ENCODE measurements at regions not wholly inside any gene's neighbourhood (a gene's known extent, or its start where the extent isn't known, plus 50 kb on each side); places are given as distances from the start of the nearest gene placed in this dataset.
"Not testable (repeated sequence)": the region's sequence is repeated elsewhere in the genome, so short reads cannot be mapped to it uniquely, and the experiment has no call there.

DNA sequence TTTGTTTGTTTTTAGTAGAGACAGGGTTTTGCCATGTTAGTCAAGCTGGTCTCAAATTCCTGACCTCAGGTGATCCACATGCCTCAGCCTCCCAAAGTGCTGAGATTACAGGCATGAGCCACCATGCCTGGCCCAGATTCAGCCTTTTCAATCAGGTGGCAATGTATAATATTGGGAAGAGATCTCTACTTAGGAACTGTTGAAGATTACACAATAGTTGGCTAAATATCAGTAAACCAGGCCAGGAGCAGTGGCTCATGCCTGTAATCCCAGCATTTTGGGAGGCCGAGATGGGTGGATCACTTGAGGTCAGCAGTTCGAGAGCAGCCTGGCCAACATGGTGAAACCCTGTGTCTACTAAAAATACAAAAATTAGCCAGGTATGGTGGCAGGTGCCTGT lies 101.1 kb upstream of the LOC128125822 start:
- H4K20me1 ChIP-seq (ENCODE audit: insufficient read depth); H3K4me3 ChIP-seq (replicated peaks in 1 of 2; ENCODE audit: low read depth in 1 of 2, low read length in 2 of 2); POLR2A ChIA-PET; H2AFZ ChIP-seq (ENCODE audit: low read depth, low read length, poor library complexity, severe bottlenecking); H3K9me3 ChIP-seq (ENCODE audit: control insufficient read depth in 1 of 2, insufficient read depth in 1 of 2, low read depth in 1 of 2, low read length in 2 of 2); ATAC-seq; DNase-seq (ENCODE audit: low read depth, low spot score); H3K36me3 ChIP-seq (ENCODE audit: control insufficient read depth in 1 of 2, insufficient read depth in 2 of 2, low read length in 2 of 2); H3K4me1 ChIP-seq (ENCODE audit: control insufficient read depth in 1 of 2, insufficient read depth in 2 of 2, low read length in 2 of 2); CTCF ChIA-PET; H3K79me2 ChIP-seq (ENCODE audit: insufficient read depth, low read length); BruUV-seq (replicated peaks); H3K4me2 ChIP-seq (ENCODE audit: low read length); H3K9ac ChIP-seq (ENCODE audit: low read length); H3K9me2 ChIP-seq (ENCODE audit: insufficient read depth); RAD21 ChIA-PET (ENCODE audit: low non-redundant PET in 1 of 2, low total read pairs in 2 of 2, uncharacterized antibody in 2 of 2, unreplicated experiment in 2 of 2); H3K27me3 ChIP-seq (ENCODE audit: insufficient read depth, low read length); intact Hi-C loops (cut with micrococcal nuclease); H3K27ac ChIP-seq (ENCODE audit: low read depth, low read length): not testable (repeated sequence)

DNA sequence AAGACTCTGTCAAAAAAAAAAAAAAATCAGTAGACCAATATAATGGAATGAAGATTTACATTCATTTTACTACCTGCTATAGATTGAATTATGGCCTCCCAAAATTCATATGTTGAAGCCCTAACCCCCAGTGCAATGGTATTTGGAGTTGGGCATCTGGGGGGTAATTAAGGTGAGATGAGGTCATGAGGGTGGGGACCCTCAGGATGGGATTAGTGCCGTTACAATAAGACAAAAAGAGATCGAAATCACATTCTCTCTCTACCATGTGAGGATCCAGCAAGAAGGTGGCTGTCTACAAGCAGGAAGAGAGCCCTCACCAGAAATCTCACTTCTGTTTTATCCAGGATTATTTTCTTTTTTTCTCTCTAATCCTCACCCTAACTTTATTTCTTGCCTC lies 100.6 kb upstream of the LOC128125822 start:
- H3K79me2 ChIP-seq (ENCODE audit: insufficient read depth, low read length): no peaks in the 10 kb centered on the region
- ChIA-PET RAD21 (ENCODE audit: low non-redundant PET in 1 of 2, low total read pairs in 2 of 2, uncharacterized antibody in 2 of 2, unreplicated experiment in 2 of 2) (no interaction called here), POLR2A (no interaction called here), CTCF (no interaction called here)
- H3K9me2 ChIP-seq (ENCODE audit: insufficient read depth): no peaks in the 10 kb centered on the region
- H3K4me1 ChIP-seq (ENCODE audit: control insufficient read depth in 1 of 2, insufficient read depth in 2 of 2, low read length in 2 of 2): no peaks in the 10 kb centered on the region
- no peak overlapping the region for H3K27ac ChIP-seq (ENCODE audit: low read depth, low read length)
- BruUV-seq (replicated peaks): no TSS peak
- H3K36me3 ChIP-seq (ENCODE audit: control insufficient read depth in 1 of 2, insufficient read depth in 2 of 2, low read length in 2 of 2): no peaks in the 10 kb centered on the region
- ATAC-seq: no peak
- H3K4me3 ChIP-seq (replicated peaks in 1 of 2; ENCODE audit: low read depth in 1 of 2, low read length in 2 of 2): no peak overlapping the region
- no peak overlapping the region for H2AFZ ChIP-seq (ENCODE audit: low read depth, low read length, poor library complexity, severe bottlenecking)
- no peaks in the 10 kb centered on the region for H3K9me3 ChIP-seq (ENCODE audit: control insufficient read depth in 1 of 2, insufficient read depth in 1 of 2, low read depth in 1 of 2, low read length in 2 of 2)
- no peak for DNase-seq (ENCODE audit: low read depth, low spot score)
- intact Hi-C loops (cut with micrococcal nuclease): no loop called here
- no peak overlapping the region for H3K9ac ChIP-seq (ENCODE audit: low read length)
- H4K20me1 ChIP-seq (ENCODE audit: insufficient read depth): no peaks in the 10 kb centered on the region
- no peak overlapping the region for H3K4me2 ChIP-seq (ENCODE audit: low read length)
- H3K27me3 ChIP-seq (ENCODE audit: insufficient read depth, low read length): no peaks in the 10 kb centered on the region
- TF ChIP-seq SIN3A (IDR thresholded peaks at IDR 0.05; ENCODE audit: low read depth) (no peak), ZNF274 (IDR thresholded peaks at IDR 0.05; ENCODE audit: low read depth, low read length) (no peak), RAD21 (IDR thresholded peaks at IDR 0.05; ENCODE audit: low read depth) (no peak), EZH2phosphoT487 (IDR thresholded peaks at IDR 0.05; ENCODE audit: borderline replicate concordance) (no peak), POLR2A (IDR thresholded peaks at IDR 0.05; ENCODE audit: borderline replicate concordance, extremely low read depth, insufficient read depth, insufficient read length) (no peak), FOSL1 (IDR thresholded peaks at IDR 0.05; ENCODE audit: low read depth) (no peak), CBX3 (IDR thresholded peaks at IDR 0.05; ENCODE audit: low read depth) (no peak), SRF (IDR thresholded peaks at IDR 0.05; ENCODE audit: low read depth) (no peak), ATF3 (IDR thresholded peaks at IDR 0.05) (no peak), TCF7L2 (IDR thresholded peaks at IDR 0.05; ENCODE audit: borderline replicate concordance, extremely low read depth, insufficient read depth, insufficient read length) (no peak), SP1 (IDR thresholded peaks at IDR 0.05; ENCODE audit: low read depth) (no peak)
- TF ChIP-seq, protein P1, sequence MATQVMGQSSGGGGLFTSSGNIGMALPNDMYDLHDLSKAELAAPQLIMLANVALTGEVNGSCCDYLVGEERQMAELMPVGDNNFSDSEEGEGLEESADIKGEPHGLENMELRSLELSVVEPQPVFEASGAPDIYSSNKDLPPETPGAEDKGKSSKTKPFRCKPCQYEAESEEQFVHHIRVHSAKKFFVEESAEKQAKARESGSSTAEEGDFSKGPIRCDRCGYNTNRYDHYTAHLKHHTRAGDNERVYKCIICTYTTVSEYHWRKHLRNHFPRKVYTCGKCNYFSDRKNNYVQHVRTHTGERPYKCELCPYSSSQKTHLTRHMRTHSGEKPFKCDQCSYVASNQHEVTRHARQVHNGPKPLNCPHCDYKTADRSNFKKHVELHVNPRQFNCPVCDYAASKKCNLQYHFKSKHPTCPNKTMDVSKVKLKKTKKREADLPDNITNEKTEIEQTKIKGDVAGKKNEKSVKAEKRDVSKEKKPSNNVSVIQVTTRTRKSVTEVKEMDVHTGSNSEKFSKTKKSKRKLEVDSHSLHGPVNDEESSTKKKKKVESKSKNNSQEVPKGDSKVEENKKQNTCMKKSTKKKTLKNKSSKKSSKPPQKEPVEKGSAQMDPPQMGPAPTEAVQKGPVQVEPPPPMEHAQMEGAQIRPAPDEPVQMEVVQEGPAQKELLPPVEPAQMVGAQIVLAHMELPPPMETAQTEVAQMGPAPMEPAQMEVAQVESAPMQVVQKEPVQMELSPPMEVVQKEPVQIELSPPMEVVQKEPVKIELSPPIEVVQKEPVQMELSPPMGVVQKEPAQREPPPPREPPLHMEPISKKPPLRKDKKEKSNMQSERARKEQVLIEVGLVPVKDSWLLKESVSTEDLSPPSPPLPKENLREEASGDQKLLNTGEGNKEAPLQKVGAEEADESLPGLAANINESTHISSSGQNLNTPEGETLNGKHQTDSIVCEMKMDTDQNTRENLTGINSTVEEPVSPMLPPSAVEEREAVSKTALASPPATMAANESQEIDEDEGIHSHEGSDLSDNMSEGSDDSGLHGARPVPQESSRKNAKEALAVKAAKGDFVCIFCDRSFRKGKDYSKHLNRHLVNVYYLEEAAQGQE (IDR thresholded peaks at IDR 0.05; ENCODE audit: low read depth): no peak
- TF ChIP-seq, protein P2, sequence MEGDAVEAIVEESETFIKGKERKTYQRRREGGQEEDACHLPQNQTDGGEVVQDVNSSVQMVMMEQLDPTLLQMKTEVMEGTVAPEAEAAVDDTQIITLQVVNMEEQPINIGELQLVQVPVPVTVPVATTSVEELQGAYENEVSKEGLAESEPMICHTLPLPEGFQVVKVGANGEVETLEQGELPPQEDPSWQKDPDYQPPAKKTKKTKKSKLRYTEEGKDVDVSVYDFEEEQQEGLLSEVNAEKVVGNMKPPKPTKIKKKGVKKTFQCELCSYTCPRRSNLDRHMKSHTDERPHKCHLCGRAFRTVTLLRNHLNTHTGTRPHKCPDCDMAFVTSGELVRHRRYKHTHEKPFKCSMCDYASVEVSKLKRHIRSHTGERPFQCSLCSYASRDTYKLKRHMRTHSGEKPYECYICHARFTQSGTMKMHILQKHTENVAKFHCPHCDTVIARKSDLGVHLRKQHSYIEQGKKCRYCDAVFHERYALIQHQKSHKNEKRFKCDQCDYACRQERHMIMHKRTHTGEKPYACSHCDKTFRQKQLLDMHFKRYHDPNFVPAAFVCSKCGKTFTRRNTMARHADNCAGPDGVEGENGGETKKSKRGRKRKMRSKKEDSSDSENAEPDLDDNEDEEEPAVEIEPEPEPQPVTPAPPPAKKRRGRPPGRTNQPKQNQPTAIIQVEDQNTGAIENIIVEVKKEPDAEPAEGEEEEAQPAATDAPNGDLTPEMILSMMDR (IDR thresholded peaks at IDR 0.05 in 2 of 3, conservative IDR thresholded peaks at IDR 0.05 in 1 of 3; ENCODE audit: borderline replicate concordance in 1 of 3, insufficient read depth in 1 of 3, low read depth in 2 of 3, low read length in 2 of 3): no peak
- TF ChIP-seq, protein P3, sequence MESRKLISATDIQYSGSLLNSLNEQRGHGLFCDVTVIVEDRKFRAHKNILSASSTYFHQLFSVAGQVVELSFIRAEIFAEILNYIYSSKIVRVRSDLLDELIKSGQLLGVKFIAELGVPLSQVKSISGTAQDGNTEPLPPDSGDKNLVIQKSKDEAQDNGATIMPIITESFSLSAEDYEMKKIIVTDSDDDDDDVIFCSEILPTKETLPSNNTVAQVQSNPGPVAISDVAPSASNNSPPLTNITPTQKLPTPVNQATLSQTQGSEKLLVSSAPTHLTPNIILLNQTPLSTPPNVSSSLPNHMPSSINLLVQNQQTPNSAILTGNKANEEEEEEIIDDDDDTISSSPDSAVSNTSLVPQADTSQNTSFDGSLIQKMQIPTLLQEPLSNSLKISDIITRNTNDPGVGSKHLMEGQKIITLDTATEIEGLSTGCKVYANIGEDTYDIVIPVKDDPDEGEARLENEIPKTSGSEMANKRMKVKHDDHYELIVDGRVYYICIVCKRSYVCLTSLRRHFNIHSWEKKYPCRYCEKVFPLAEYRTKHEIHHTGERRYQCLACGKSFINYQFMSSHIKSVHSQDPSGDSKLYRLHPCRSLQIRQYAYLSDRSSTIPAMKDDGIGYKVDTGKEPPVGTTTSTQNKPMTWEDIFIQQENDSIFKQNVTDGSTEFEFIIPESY (IDR thresholded peaks at IDR 0.05; ENCODE audit: extremely low read depth, insufficient replicate concordance, low read length): no peak
